HL-60 (cell line): ENCODE measurements at regions not wholly inside any gene's neighbourhood (a gene's known extent, or its start where the extent isn't known, plus 50 kb on each side); places are given as distances from the start of the nearest gene placed in this dataset.

Source experiments
- CTCF ChIP-seq: IDR thresholded peaks from one replicate; pipeline ENCODE4 v1.5.1; 2011; ENCODE audit warnings: low read length, control low read depth, inconsistent platforms; ENCODE audit not compliant: insufficient read depth
- POLR2AphosphoS5 ChIP-seq: IDR thresholded peaks from 2 replicates; pipeline ENCODE4 v1.6.1; 2012; ENCODE audit warnings: low read depth

- TF ChIP-seq CTCF (no peak), POLR2AphosphoS5 (no peak)
Measured at GRCh38 chr7:113764401-113765035, 154.3 kb downstream of the PPP1R3A start.
